Keratinocyte (primary cell): ENCODE measurements at regions not wholly inside any gene's neighbourhood (a gene's known extent, or its start where the extent isn't known, plus 50 kb on each side); places are given as distances from the start of the nearest gene placed in this dataset.

Source experiments
- DNase-seq: peaks from one replicate; pipeline ENCODE4 v3.0.0-alpha.2; 2011; ENCODE audit warnings: low read depth, missing footprints, low spot score
- FAIRE-seq: peaks from 2 replicates; lab custom pipeline; 2011; peaks lifted over from hg19 to GRCh38; lab: Jason Lieb, UNC
- H2AFZ ChIP-seq: 2 replicates; pipeline ENCODE4 v1.6.0; 2012; ENCODE audit warnings: low read length, control low read depth, inconsistent platforms; ENCODE audit not compliant: control insufficient read depth
- H3K27ac ChIP-seq: 2 replicates; pipeline ENCODE4 v1.5.1; 2011; ENCODE audit warnings: low read length; ENCODE audit not compliant: control insufficient read depth, insufficient read depth
- H3K27me3 ChIP-seq: 3 replicates; pipeline ENCODE4 v1.6.0; 2011; ENCODE audit warnings: low read length; ENCODE audit not compliant: control insufficient read depth, insufficient read depth; ENCODE audit errors: extremely low read depth
- H3K36me3 ChIP-seq, 2 experiments: 2 replicates in 1 of 2; 3 replicates in 1 of 2; pipeline ENCODE4 v1.5.1; 2011; ENCODE audit warnings: low read length in 2 of 2, mild to moderate bottlenecking in 1 of 2; ENCODE audit not compliant: control insufficient read depth in 2 of 2, insufficient read depth in 2 of 2; ENCODE audit errors: extremely low read depth in 1 of 2
- H3K4me1 ChIP-seq: 3 replicates; pipeline ENCODE4 v1.5.1; 2011; ENCODE audit warnings: low read length; ENCODE audit not compliant: control insufficient read depth, insufficient read depth; ENCODE audit errors: extremely low read depth
- H3K4me2 ChIP-seq: 3 replicates; pipeline ENCODE4 v1.6.0; 2011; ENCODE audit warnings: low read depth, low read length; ENCODE audit not compliant: control insufficient read depth, insufficient read depth; ENCODE audit errors: extremely low read depth
- H3K4me3 ChIP-seq, 3 experiments: fragments of 200-600 bp in 1 of 3; sonication (generic) in 1 of 3; 2 replicates in 2 of 3; 3 replicates in 1 of 3; pipeline ENCODE4 v1.5.1; 2011 to 2016; ENCODE audit warnings: low read length in 3 of 3, mild to moderate bottlenecking in 3 of 3, control low read depth in 2 of 3, inconsistent platforms in 1 of 3, low read depth in 1 of 3, mixed read lengths in 1 of 3, mixed run types in 1 of 3, moderate library complexity in 1 of 3; ENCODE audit not compliant: control insufficient read depth in 2 of 3, insufficient read depth in 2 of 3; ENCODE audit errors: extremely low read depth in 1 of 3
- H3K79me2 ChIP-seq: 2 replicates; pipeline ENCODE4 v1.6.0; 2012; ENCODE audit warnings: low read length; ENCODE audit not compliant: control insufficient read depth, insufficient read depth
- H3K9ac ChIP-seq: 3 replicates; pipeline ENCODE4 v1.6.0; 2011; ENCODE audit warnings: low read length; ENCODE audit not compliant: control insufficient read depth, insufficient read depth; ENCODE audit errors: extremely low read depth
- H3K9me1 ChIP-seq: 3 replicates; pipeline ENCODE4 v1.6.0; 2011; ENCODE audit warnings: low read length; ENCODE audit not compliant: control insufficient read depth, insufficient read depth; ENCODE audit errors: extremely low read depth
- H3K9me3 ChIP-seq: 2 replicates; pipeline ENCODE4 v1.5.1; 2012; ENCODE audit warnings: low read depth, low read length; ENCODE audit not compliant: control insufficient read depth
- H4K20me1 ChIP-seq: 3 replicates; pipeline ENCODE4 v1.6.0; 2011; ENCODE audit warnings: low read length; ENCODE audit not compliant: control insufficient read depth, insufficient read depth; ENCODE audit errors: extremely low read depth
- EZH2 ChIP-seq: IDR thresholded peaks from one replicate; pipeline ENCODE4 v1.6.1; 2012; ENCODE audit warnings: inconsistent platforms, mild to moderate bottlenecking, low read length, moderate library complexity
- dilution Hi-C: fragments of 300-500 bp; cut with MboI; formaldehyde crosslinking; loops from one replicate; pipeline ENCODE4 v1.7.0; 2020; ENCODE audit warnings: low sequenced_read_pairs; ENCODE audit not compliant: extremely low pct_ligation_motif_present
- TF ChIP-seq, protein P1 (sequence below), 3 experiments: IDR thresholded peaks in 1 of 3; conservative IDR thresholded peaks in 1 of 3; optimal IDR thresholded peaks in 1 of 3; 2 replicates in 2 of 3; 3 replicates in 1 of 3; pipeline versions ENCODE3 to v1.5.1; 2011; ENCODE audit warnings: low read length in 3 of 3, mild to moderate bottlenecking in 3 of 3, moderate library complexity in 2 of 3, control low read depth in 1 of 3, inconsistent platforms in 1 of 3; ENCODE audit not compliant: insufficient read depth in 2 of 3; ENCODE audit errors: extremely low read depth in 1 of 3

DNA sequence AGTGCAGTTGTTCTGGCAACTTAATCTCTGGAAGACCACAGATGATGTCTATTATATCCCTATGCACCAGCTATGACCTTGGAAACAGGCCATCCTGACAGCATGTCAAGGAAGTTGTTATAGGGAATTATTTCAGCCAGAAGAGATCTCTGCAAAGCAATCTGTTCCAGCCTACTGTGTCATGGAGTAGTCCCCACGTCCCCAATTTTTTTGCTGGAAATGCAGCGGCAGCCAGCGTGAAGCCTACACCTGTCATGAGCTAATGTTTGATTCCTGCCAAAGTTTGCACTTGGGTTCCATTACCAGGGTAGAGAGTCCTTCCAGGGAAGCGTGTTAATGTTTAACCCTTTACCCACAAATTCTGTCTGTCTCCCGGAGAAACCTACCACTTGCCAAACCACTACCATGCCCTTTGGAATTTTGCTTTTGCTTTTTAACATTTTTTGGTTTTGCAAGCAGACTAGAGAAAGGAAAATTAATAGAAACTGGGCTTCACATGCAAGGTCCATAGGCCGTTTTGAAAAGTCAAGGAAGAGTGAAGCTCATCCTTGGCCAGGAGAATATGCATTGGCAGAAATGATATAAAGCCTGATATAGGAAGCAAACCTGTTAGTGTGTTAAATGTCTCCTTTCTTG lies 174.9 kb upstream of the SPRY4 start:
- H3K9me1 ChIP-seq: no peaks in the 10 kb centered on the region
- no peaks in the 10 kb centered on the region for H3K27me3 ChIP-seq
- dilution Hi-C loops: no loop called here
- no peak overlapping the region for H3K4me2 ChIP-seq
- no peak overlapping the region for H3K9ac ChIP-seq
- no peaks in the 10 kb centered on the region for H3K9me3 ChIP-seq
- H3K4me3 ChIP-seq: no peak overlapping the region
- FAIRE-seq (no peak), DNase-seq (no peak)
- H2AFZ ChIP-seq: no peak overlapping the region
- H4K20me1 ChIP-seq: no peaks in the 10 kb centered on the region
- H3K79me2 ChIP-seq: no peaks in the 10 kb centered on the region
- H3K36me3 ChIP-seq: no peaks in the 10 kb centered on the region
- H3K4me1 ChIP-seq: no peaks in the 10 kb centered on the region
- no peak for TF ChIP-seq EZH2
- TF ChIP-seq, protein P1, sequence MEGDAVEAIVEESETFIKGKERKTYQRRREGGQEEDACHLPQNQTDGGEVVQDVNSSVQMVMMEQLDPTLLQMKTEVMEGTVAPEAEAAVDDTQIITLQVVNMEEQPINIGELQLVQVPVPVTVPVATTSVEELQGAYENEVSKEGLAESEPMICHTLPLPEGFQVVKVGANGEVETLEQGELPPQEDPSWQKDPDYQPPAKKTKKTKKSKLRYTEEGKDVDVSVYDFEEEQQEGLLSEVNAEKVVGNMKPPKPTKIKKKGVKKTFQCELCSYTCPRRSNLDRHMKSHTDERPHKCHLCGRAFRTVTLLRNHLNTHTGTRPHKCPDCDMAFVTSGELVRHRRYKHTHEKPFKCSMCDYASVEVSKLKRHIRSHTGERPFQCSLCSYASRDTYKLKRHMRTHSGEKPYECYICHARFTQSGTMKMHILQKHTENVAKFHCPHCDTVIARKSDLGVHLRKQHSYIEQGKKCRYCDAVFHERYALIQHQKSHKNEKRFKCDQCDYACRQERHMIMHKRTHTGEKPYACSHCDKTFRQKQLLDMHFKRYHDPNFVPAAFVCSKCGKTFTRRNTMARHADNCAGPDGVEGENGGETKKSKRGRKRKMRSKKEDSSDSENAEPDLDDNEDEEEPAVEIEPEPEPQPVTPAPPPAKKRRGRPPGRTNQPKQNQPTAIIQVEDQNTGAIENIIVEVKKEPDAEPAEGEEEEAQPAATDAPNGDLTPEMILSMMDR (optimal IDR thresholded peaks at IDR 0.05 in 1 of 3, IDR thresholded peaks at IDR 0.05 in 1 of 3, conservative IDR thresholded peaks at IDR 0.05 in 1 of 3; ENCODE audit: extremely low read depth in 1 of 3, insufficient read depth in 2 of 3, low read length in 3 of 3): no peak
- H3K27ac ChIP-seq: no peak overlapping the region

DNA sequence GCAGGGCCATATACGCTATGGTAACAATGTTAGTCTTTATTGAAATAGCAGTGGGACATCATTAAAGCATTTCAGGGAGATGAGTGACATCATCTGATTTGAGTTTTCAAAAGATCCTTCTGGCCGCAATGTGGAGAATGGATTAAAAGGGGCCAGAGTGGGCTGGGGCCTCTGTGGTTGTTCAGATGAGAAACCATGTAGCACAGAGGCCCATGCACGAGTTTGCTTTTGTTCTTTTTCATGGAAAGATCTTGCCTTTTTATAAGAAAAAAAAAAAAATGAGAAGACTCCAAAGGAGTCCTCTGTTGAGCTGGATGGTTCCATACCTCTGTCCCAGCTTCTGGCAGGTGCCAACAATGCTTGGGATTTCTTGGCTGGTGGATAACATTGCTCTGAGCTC lies 173.5 kb upstream of the SPRY4 start:
- no peak for TF ChIP-seq EZH2
- TF ChIP-seq, protein P1 (optimal IDR thresholded peaks at IDR 0.05 in 1 of 3, IDR thresholded peaks at IDR 0.05 in 1 of 3, conservative IDR thresholded peaks at IDR 0.05 in 1 of 3; ENCODE audit: extremely low read depth in 1 of 3, insufficient read depth in 2 of 3, low read length in 3 of 3): no peak
- H3K4me2 ChIP-seq: no peak overlapping the region
- no peaks in the 10 kb centered on the region for H3K9me1 ChIP-seq
- H3K27me3 ChIP-seq: no peaks in the 10 kb centered on the region
- dilution Hi-C loops: no loop called here
- no peaks in the 10 kb centered on the region for H3K9me3 ChIP-seq
- DNase-seq (no peak), FAIRE-seq (no peak)
- H3K9ac ChIP-seq: no peak overlapping the region
- no peak overlapping the region for H3K27ac ChIP-seq
- H3K4me1 ChIP-seq: no peaks in the 10 kb centered on the region
- H3K36me3 ChIP-seq: no peaks in the 10 kb centered on the region
- H3K79me2 ChIP-seq: no peaks in the 10 kb centered on the region
- H3K4me3 ChIP-seq: no peak overlapping the region
- no peak overlapping the region for H2AFZ ChIP-seq
- no peaks in the 10 kb centered on the region for H4K20me1 ChIP-seq
